ENCODE measurements at regions not wholly inside any gene's neighbourhood (a gene's known extent, or its start where the extent isn't known, plus 50 kb on each side); places are given as distances from the start of the nearest gene placed in this dataset.
"Not testable (repeated sequence)": the region's sequence is repeated elsewhere in the genome, so short reads cannot be mapped to it uniquely, and the experiment has no call there.

GRCh38 chr7:14973712-14974428 is 71.3 kb upstream of the DGKB start:
- no peak overlapping the region for H3K27ac ChIP-seq (ENCODE audit: low read depth, low read length)
- no peaks in the 10 kb centered on the region for H3K4me1 ChIP-seq (ENCODE audit: control insufficient read depth, insufficient read depth, low read length)
- no peaks in the 10 kb centered on the region for H3K27me3 ChIP-seq (ENCODE audit: control insufficient read depth, insufficient read depth, low read length)
- H3K9me3 ChIP-seq (ENCODE audit: control insufficient read depth, insufficient read depth, low read depth, low read length) = no peaks in the 10 kb centered on the region
- H3K36me3 ChIP-seq (ENCODE audit: control insufficient read depth, insufficient read depth, low read length) = no peaks in the 10 kb centered on the region
- H3K4me3 ChIP-seq (ENCODE audit: low read depth, low read length) = no peak overlapping the region
- no peak overlapping the region for H3K9ac ChIP-seq (ENCODE audit: low read length)

GRCh38 chr7:14971678-14972077 is 69.1 kb upstream of the DGKB start:
- H3K36me3 ChIP-seq (ENCODE audit: control insufficient read depth, insufficient read depth, low read length); H3K27ac ChIP-seq (ENCODE audit: low read depth, low read length); H3K9me3 ChIP-seq (ENCODE audit: control insufficient read depth, insufficient read depth, low read depth, low read length); H3K9ac ChIP-seq (ENCODE audit: low read length); H3K4me1 ChIP-seq (ENCODE audit: control insufficient read depth, insufficient read depth, low read length); H3K27me3 ChIP-seq (ENCODE audit: control insufficient read depth, insufficient read depth, low read length); H3K4me3 ChIP-seq (ENCODE audit: low read depth, low read length): not testable (repeated sequence)

GRCh38 chr7:14967376-14967775 is 64.8 kb upstream of the DGKB start:
- not testable (repeated sequence) for H3K4me3 ChIP-seq (ENCODE audit: low read depth, low read length); H3K27me3 ChIP-seq (ENCODE audit: control insufficient read depth, insufficient read depth, low read length); H3K9ac ChIP-seq (ENCODE audit: low read length); H3K36me3 ChIP-seq (ENCODE audit: control insufficient read depth, insufficient read depth, low read length); H3K27ac ChIP-seq (ENCODE audit: low read depth, low read length); H3K9me3 ChIP-seq (ENCODE audit: control insufficient read depth, insufficient read depth, low read depth, low read length); H3K4me1 ChIP-seq (ENCODE audit: control insufficient read depth, insufficient read depth, low read length)

GRCh38 chr7:14962778-14963177 is 60.2 kb upstream of the DGKB start:
- no peaks in the 10 kb centered on the region for H3K27me3 ChIP-seq (ENCODE audit: control insufficient read depth, insufficient read depth, low read length)
- no peak overlapping the region for H3K4me3 ChIP-seq (ENCODE audit: low read depth, low read length)
- no peaks in the 10 kb centered on the region for H3K36me3 ChIP-seq (ENCODE audit: control insufficient read depth, insufficient read depth, low read length)
- no peaks in the 10 kb centered on the region for H3K9me3 ChIP-seq (ENCODE audit: control insufficient read depth, insufficient read depth, low read depth, low read length)
- H3K4me1 ChIP-seq (ENCODE audit: control insufficient read depth, insufficient read depth, low read length) = no peaks in the 10 kb centered on the region
- H3K9ac ChIP-seq (ENCODE audit: low read length) = no peak overlapping the region
- no peak overlapping the region for H3K27ac ChIP-seq (ENCODE audit: low read depth, low read length)

- H3K4me3 ChIP-seq (ENCODE audit: low read depth, low read length) = no peak overlapping the region
- H3K36me3 ChIP-seq (ENCODE audit: control insufficient read depth, insufficient read depth, low read length) = no peaks in the 10 kb centered on the region
- H3K9ac ChIP-seq (ENCODE audit: low read length) = no peak overlapping the region
- H3K4me1 ChIP-seq (ENCODE audit: control insufficient read depth, insufficient read depth, low read length) = no peaks in the 10 kb centered on the region
- no peak overlapping the region for H3K27ac ChIP-seq (ENCODE audit: low read depth, low read length)
- no peaks in the 10 kb centered on the region for H3K27me3 ChIP-seq (ENCODE audit: control insufficient read depth, insufficient read depth, low read length)
- no peaks in the 10 kb centered on the region for H3K9me3 ChIP-seq (ENCODE audit: control insufficient read depth, insufficient read depth, low read depth, low read length)
Observed at GRCh38 chr7:14960721-14961120, 58.2 kb upstream of the DGKB start.

- no peak overlapping the region for H3K9ac ChIP-seq (ENCODE audit: low read length)
- no peaks in the 10 kb centered on the region for H3K36me3 ChIP-seq (ENCODE audit: control insufficient read depth, insufficient read depth, low read length)
- no peaks in the 10 kb centered on the region for H3K9me3 ChIP-seq (ENCODE audit: control insufficient read depth, insufficient read depth, low read depth, low read length)
- no peak overlapping the region for H3K4me3 ChIP-seq (ENCODE audit: low read depth, low read length)
- no peak overlapping the region for H3K27ac ChIP-seq (ENCODE audit: low read depth, low read length)
- H3K4me1 ChIP-seq (ENCODE audit: control insufficient read depth, insufficient read depth, low read length) = no peaks in the 10 kb centered on the region
- H3K27me3 ChIP-seq (ENCODE audit: control insufficient read depth, insufficient read depth, low read length) = no peaks in the 10 kb centered on the region
Observed at GRCh38 chr7:14959339-14959738, 56.8 kb upstream of the DGKB start.

GRCh38 chr7:14954035-14954434 is 51.5 kb upstream of the DGKB start:
- Histone ChIP-seq H3K4me1 (ENCODE audit: control insufficient read depth, insufficient read depth, low read length) (no peaks in the 10 kb centered on the region), H3K27ac (ENCODE audit: low read depth, low read length) (no peak overlapping the region), H3K27me3 (ENCODE audit: control insufficient read depth, insufficient read depth, low read length) (no peaks in the 10 kb centered on the region), H3K36me3 (ENCODE audit: control insufficient read depth, insufficient read depth, low read length) (no peaks in the 10 kb centered on the region), H3K9me3 (ENCODE audit: control insufficient read depth, insufficient read depth, low read depth, low read length) (no peaks in the 10 kb centered on the region), H3K9ac (ENCODE audit: low read length) (no peak overlapping the region), H3K4me3 (ENCODE audit: low read depth, low read length) (no peak overlapping the region)

Measured in HUES6 (cell line).